ENCODE measurements at regions not wholly inside any gene's neighbourhood (a gene's known extent, or its start where the extent isn't known, plus 50 kb on each side); places are given as distances from the start of the nearest gene placed in this dataset.

DNA sequence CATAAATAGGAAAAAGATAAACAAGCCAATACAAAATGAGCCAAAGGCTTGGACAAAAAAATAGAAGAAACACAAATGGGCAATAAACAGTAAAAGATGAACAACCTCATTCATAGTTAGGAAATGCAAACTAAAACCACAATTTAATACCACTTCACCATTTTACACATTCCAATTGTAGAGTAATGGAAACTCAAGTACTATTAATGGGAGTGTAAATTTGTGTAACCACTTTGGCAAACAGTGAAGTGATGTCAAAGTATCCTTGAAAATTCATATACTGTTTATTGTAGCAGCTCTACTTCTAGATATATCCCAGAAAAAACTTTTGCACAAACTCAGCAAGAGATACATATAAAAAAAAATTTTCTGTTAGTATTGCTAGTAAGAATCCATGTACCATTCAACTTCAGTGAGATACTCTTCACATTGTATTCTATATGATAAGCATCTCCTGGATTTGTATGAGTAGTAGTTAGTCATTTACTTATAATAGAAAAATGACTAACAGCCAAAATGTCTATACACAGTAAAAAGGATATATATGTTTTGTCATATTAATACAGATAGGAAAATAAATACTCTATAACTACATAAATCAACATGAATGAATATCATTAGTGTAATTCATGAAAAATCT, 229.8 kb downstream of the DKK2 start:
- FAIRE-seq (no peak), DNase-seq (ENCODE audit: extremely low read depth in 1 of 4, low spot score in 3 of 4) (no peak), ATAC-seq (no peak)
- Histone ChIP-seq H4K20me1 (replicated peaks; ENCODE audit: control insufficient read depth, insufficient read depth, low read length) (no peaks in the 10 kb centered on the region), H3K4me3 (no peak overlapping the region), H3K27me3 (ENCODE audit: control insufficient read depth in 2 of 2, insufficient read depth in 2 of 2, low read length in 2 of 2) (no peaks in the 10 kb centered on the region), H3K27ac (ENCODE audit: extremely low read depth, low read depth, low read length) (no peak overlapping the region), H3K4me2 (ENCODE audit: insufficient read depth, low read length) (no peak overlapping the region), H3K36me3 (ENCODE audit: control insufficient read depth, insufficient read depth, low read length) (no peaks in the 10 kb centered on the region), H3K9me3 (replicated peaks; ENCODE audit: control insufficient read depth, insufficient read depth, low read depth, low read length) (0 out of 2 replicates have a peak, but pooled peaks cover 1% of the 10 kb centered on the region), H3K9ac (ENCODE audit: insufficient read depth in 1 of 2, low read depth in 2 of 2, low read length in 2 of 2) (no peak overlapping the region), H3K9me1 (ENCODE audit: control insufficient read depth, insufficient read depth, low read length) (no peaks in the 10 kb centered on the region), H2AFZ (ENCODE audit: low read depth, low read length) (no peak overlapping the region), H3K79me2 (ENCODE audit: control insufficient read depth, insufficient read depth, low read length) (no peaks in the 10 kb centered on the region), H3K4me1 (replicated peaks in 1 of 2; ENCODE audit: control insufficient read depth in 2 of 2, insufficient read depth in 2 of 2, low read length in 2 of 2) (no peaks in the 10 kb centered on the region)
- ChIA-PET CTCF (ENCODE audit: low intra/inter-chr PET ratio) (no interaction called here), POLR2A (no interaction called here)
- intact Hi-C loops (cut with micrococcal nuclease) (no loop called here), in situ Hi-C loops (cut with MboI) (no loop called here)
- no TSS peak for BruUV-seq (replicated peaks)
- TF ChIP-seq, protein P1, sequence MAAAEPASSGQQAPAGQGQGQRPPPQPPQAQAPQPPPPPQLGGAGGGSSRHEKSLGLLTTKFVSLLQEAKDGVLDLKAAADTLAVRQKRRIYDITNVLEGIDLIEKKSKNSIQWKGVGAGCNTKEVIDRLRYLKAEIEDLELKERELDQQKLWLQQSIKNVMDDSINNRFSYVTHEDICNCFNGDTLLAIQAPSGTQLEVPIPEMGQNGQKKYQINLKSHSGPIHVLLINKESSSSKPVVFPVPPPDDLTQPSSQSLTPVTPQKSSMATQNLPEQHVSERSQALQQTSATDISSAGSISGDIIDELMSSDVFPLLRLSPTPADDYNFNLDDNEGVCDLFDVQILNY (CRISPR knock-in tag; IDR thresholded peaks at IDR 0.05) = no peak
- TF ChIP-seq BRD4 (IDR thresholded peaks at IDR 0.05) (no peak), ADNP (tag; IDR thresholded peaks at IDR 0.05) (no peak), SMAD3 (CRISPR knock-in tag; conservative IDR thresholded peaks at IDR 0.05) (no peak), ZNF124 (CRISPR knock-in tag; IDR thresholded peaks at IDR 0.05) (no peak), ZNF324 (CRISPR knock-in tag; IDR thresholded peaks at IDR 0.05) (no peak), C11orf30 (IDR thresholded peaks at IDR 0.05; ENCODE audit: low read depth) (no peak), NCOA6 (IDR thresholded peaks at IDR 0.05) (no peak), SREBF2 (CRISPR knock-in tag; IDR thresholded peaks at IDR 0.05) (no peak)
- TF ChIP-seq, protein P2, sequence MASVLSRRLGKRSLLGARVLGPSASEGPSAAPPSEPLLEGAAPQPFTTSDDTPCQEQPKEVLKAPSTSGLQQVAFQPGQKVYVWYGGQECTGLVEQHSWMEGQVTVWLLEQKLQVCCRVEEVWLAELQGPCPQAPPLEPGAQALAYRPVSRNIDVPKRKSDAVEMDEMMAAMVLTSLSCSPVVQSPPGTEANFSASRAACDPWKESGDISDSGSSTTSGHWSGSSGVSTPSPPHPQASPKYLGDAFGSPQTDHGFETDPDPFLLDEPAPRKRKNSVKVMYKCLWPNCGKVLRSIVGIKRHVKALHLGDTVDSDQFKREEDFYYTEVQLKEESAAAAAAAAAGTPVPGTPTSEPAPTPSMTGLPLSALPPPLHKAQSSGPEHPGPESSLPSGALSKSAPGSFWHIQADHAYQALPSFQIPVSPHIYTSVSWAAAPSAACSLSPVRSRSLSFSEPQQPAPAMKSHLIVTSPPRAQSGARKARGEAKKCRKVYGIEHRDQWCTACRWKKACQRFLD (CRISPR knock-in tag; IDR thresholded peaks at IDR 0.05) = no peak
- TF ChIP-seq, protein P3, sequence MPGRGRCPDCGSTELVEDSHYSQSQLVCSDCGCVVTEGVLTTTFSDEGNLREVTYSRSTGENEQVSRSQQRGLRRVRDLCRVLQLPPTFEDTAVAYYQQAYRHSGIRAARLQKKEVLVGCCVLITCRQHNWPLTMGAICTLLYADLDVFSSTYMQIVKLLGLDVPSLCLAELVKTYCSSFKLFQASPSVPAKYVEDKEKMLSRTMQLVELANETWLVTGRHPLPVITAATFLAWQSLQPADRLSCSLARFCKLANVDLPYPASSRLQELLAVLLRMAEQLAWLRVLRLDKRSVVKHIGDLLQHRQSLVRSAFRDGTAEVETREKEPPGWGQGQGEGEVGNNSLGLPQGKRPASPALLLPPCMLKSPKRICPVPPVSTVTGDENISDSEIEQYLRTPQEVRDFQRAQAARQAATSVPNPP (IDR thresholded peaks at IDR 0.05; ENCODE audit: borderline replicate concordance, insufficient read depth, insufficient read length) = no peak
- TF ChIP-seq, protein P4, sequence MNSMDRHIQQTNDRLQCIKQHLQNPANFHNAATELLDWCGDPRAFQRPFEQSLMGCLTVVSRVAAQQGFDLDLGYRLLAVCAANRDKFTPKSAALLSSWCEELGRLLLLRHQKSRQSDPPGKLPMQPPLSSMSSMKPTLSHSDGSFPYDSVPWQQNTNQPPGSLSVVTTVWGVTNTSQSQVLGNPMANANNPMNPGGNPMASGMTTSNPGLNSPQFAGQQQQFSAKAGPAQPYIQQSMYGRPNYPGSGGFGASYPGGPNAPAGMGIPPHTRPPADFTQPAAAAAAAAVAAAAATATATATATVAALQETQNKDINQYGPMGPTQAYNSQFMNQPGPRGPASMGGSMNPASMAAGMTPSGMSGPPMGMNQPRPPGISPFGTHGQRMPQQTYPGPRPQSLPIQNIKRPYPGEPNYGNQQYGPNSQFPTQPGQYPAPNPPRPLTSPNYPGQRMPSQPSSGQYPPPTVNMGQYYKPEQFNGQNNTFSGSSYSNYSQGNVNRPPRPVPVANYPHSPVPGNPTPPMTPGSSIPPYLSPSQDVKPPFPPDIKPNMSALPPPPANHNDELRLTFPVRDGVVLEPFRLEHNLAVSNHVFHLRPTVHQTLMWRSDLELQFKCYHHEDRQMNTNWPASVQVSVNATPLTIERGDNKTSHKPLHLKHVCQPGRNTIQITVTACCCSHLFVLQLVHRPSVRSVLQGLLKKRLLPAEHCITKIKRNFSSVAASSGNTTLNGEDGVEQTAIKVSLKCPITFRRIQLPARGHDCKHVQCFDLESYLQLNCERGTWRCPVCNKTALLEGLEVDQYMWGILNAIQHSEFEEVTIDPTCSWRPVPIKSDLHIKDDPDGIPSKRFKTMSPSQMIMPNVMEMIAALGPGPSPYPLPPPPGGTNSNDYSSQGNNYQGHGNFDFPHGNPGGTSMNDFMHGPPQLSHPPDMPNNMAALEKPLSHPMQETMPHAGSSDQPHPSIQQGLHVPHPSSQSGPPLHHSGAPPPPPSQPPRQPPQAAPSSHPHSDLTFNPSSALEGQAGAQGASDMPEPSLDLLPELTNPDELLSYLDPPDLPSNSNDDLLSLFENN (IDR thresholded peaks at IDR 0.05; ENCODE audit: low read depth in 2 of 2, low read length in 2 of 2) = no peak
- TF ChIP-seq, protein P5, sequence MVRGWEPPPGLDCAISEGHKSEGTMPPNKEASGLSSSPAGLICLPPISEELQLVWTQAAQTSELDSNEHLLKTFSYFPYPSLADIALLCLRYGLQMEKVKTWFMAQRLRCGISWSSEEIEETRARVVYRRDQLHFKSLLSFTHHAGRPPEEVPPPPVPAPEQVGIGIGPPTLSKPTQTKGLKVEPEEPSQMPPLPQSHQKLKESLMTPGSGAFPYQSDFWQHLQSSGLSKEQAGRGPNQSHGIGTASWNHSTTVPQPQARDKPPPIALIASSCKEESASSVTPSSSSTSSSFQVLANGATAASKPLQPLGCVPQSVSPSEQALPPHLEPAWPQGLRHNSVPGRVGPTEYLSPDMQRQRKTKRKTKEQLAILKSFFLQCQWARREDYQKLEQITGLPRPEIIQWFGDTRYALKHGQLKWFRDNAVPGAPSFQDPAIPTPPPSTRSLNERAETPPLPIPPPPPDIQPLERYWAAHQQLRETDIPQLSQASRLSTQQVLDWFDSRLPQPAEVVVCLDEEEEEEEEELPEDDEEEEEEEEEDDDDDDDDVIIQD (CRISPR knock-in tag; IDR thresholded peaks at IDR 0.05) = no peak
